ENCODE measurements at regions not wholly inside any gene's neighbourhood (a gene's known extent, or its start where the extent isn't known, plus 50 kb on each side); places are given as distances from the start of the nearest gene placed in this dataset.
"Not testable (repeated sequence)": the region's sequence is repeated elsewhere in the genome, so short reads cannot be mapped to it uniquely, and the experiment has no call there.

DNA sequence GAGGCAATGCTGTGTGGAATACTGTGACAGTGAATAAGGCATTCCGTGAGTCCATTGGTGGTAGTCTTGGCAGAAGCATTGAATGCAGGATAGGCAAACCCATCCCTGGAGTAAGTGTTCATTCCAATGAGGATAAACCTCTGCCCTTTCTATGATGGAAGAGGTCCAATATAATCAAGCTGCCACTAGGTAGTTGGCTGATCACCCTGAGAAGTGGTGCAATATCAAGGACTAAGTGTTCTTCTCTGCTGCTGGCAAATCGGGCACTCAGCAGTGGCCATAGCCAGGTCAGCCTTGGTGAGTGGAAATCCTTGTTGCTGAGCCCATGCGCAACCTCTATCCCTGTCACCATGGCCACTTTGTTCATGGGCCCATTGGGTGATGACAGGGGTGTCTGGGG lies 70.1 kb downstream of the FBXO4 start:
- DNase-seq: no peak

DNA sequence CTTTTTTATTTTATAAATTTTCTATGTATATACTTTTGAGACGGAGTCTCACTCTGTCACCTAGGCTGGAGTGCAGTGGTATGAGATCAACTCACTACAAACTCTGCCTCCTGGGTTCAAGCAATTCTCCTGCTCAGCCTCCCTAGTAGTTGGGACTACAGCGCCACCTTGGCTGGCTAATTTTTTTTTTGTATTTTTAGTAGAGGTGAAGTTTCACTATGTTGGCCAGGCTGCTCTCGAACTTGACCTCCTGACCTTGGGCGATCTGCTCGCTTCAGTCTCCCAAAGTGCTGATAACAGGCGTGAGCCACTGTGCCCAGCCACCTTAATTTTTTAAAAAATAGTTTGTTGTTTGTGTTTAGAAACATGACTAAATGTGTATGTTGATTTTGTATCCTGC lies 76.6 kb downstream of the FBXO4 start:
- no peak for DNase-seq

DNA sequence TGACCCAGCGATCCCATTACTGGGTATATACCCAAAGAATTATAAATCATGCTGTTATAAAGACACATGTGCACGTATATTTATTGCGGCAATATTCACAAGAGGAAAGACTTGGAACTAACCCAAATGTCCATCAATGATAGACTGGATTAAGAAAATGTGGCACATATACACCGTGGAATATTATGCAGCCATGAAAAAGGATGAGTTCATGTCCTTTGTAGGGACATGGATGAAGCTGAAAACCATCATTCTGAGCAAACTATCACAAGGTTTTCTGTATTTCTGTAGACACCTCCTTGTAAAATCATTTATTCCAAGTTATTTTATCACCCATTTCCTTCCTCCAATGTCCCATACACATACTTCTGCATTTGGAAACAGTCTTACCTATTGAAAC lies 78.8 kb downstream of the FBXO4 start:
- DNase-seq: not testable (repeated sequence)

DNA sequence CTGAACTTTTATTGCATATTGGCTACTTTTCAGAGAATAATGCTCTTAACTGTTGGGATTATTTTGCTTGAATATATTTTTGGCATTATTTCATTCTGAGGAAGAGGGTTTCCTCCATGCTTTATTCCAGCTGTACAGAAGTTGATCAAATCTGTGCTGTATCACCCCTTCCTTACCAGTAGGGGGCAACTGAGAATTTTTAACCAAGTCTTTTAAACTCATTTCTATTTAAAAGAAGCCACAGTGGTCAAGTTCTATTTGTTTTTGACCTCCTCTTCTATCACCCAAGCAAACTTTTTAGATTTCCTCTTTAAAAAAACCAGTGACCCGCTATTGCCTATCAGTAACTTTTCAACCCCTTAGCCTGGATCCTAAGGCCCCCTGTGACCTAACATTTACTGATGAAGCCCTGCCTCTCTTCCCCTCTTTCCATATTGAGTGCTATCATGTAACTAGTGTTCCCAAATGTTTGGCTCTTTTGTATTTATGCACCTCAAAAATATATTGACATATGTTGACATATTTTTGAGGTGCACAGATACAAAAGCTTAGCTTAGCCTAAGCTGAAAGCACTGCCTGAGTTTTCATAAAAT lies 80.6 kb downstream of the FBXO4 start:
- no peak for DNase-seq

DNA sequence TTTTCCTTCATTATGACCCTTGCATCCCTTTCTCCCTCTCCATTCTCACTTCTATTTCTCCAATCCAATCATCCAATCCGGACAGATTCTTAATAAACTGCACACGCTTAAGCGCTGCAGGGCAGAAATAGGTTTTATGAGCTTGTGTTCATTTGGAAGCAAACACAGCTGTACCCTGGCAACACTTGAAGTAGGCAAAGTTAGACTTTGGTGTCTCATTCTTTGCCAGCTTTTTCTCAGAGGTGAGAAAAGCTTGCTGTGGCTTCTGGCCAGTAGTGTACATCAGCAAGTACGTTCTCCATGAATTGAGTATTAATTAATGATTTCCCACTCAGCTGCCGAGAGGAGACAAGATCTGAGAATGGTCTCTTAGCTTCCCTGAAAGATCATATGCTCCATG lies 88.5 kb downstream of the FBXO4 start:
- no peak for DNase-seq

DNA sequence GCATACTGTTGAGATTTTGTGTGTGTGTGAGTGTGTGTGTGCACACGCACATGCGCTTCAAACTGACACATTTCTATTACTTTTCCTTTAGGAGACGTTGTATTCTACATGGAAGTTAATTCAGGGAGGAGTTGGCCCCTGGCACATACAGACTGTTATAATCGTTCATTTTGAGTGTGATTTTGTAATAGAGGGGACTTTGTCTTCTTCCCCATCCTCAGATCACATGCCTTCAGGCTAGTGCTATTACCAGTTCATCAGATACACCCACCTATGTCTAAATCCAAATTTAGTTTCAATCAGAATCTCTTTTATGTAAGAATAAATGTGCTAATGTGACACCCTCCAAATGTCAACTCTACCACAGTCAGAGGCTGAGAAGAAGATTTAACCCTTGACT lies 90.2 kb downstream of the FBXO4 start:
- no peak for DNase-seq

DNA sequence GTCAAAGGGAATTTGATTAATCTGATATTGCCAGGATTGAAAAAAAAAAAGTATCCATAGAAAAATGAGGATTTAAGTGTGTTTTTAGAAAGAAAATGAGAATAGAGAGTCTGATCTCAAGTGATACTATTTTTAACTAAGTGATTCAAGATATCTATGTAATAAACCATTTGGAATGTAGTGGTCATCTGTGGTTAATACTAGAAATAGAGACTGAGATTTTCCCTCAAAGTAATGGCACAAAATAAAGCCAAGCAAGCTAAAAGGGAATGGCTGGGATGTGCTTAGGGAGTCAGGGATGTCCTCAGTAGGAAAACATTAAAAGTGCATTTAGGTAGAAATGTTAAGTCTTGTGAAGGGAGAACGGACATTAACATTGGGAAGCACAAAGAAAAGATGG lies 90.6 kb downstream of the FBXO4 start:
- no peak for DNase-seq

DNA sequence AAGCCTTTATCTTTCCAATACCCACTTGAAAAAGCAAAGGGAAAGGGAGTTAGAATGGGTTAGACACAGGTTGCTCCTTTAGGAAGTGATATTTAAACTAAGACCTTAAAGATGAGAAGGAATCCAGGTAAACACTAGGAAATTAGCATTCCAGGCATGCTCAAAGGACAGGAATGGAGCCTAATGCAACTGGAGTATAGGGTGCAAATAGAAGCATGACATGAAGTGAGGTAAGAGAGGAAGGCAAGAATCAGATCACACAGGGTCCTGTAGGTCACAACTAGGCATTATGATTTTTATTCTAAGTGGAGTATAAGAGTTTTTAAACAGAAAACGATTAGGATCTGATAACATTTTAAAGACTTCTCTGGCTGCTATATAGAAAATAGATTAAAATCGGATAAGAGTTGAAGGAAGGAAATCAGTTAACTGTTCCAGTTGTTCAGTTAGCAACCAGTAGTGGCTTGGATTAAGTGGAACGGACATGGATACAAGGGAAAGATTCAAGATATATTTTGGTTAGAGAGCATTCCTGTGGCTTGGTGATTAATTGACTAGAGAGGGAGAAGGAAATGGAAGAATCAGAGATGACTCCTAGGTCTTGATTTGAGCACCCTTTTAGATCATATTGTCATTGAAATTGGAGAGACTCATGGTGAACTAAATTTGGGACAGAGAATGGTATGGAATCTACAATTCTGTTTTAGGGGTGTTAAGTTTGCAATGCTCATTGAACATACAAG lies 95.9 kb downstream of the FBXO4 start:
- DNase-seq: no peak

DNA sequence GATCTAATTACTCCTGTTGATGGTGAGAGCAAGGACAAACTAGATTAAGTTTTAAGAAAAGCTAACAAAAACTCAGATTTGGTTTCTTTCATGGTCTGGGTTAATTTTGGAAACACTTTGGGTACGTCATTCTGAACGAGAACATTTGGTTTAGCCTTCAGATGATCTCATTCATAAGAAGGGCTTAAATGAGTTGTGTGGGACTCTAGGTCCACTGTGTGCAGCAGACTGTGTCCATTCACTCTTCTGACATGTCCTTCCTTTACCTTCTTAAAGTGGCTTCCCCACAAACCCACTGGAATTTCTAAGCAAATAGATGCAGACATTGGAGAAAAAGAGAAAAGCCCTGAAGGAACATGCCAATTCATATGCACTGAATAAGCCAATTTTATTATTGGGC lies 96.8 kb downstream of the FBXO4 start:
- DNase-seq: no peak

DNA sequence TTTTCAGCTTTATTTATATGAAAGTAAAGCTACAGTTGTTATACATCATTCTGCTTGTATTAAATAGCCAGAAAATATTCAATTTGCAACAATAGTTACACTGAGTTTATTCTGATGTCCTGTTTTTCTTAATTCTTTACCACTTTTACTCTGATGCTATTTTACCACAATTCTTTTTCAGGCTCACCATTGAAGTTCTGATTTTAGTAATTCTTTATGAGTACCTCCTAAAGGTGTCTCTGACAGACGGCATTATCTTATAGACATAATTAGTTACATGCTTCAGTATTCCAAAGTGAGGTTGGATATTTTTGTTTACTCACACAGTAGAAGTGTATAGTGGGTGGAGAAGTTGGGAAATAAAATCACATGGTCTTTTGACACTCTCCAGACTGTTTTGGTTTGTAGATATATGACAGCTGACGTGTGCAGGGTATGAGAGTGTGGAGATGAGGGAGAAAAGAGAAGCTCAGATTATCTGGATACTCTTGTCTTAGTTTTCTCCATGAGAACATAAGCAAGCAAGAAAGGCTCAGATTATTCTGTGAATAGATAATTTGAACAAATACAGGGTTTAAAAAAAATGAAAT lies 97.4 kb downstream of the FBXO4 start:
- DNase-seq: no peak

DNA sequence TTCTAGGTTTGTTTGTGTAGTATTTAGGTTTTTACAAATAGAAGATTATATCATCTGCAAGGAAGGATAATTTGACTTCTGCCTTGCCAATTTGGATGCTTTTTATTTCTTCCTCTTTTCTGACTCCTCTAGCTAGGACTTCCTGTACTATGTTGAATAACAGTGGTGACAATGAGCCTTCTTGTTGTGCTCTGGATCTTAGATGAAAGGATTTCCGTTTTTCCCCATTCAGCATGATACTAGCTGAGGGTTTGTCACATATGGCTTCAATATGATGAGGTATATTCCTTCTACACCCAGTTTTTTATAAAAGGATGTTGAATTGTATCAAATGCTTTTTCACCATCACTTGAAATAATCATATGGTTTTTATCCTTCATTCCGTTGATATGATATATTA lies 101.4 kb downstream of the FBXO4 start:
- DNase-seq: no peak

DNA sequence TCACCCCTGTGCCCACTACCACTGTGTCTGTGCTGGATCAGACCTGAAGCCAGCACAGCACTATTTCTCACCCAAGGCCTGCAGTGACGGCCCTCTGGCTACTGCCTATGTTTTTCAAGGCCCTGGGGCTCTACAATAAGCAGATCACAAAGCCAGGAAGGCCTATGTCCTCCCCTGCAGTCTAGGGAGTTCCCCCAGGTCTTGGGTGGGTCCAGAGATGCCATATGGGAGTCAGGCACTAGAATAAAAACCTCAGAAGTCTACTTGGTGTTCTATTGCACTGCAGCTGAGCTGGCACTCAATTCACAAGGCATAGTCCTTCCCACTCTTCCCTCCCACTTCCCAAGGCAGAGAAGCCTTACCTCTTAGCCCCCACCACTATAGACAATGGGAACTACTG lies 107.1 kb downstream of the FBXO4 start:
- DNase-seq: no peak

DNA sequence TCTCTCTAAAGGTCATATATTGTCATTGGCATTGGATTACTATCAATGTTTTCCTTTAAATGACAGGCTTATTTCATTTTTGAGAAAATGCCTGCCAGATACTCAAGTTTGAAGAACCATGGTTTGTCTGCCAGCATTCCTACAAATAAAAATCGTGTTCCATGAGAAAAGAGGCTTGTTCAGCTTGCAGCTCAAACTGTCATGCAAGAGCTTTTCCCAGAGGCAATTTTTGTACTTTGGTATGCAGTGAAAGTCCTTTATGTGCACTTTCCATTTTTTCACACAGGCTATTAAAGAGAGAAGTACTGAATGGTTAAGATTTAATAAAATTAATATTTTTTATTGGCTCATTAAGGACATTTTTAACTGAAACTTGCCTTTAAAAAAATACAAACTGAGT lies 110.4 kb downstream of the FBXO4 start:
- no peak for DNase-seq

DNA sequence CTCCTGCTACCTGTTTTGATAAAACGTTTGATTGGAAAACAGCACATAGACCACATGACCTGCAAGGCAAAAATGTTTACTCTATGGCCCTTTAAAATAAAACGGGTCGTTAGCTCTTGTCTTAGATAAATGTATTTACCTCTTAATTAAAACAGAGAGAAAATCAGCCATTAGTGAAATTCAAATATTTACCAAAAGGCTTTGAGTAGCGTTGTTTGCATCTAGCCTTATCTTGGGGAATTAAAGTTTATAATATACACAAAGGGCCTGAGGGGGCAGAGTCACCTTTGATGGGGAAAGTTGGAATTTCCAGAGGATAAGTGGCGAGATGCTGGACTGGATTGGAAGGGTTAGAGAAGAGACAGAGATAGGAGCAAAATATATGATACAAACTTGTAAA lies 111.3 kb downstream of the FBXO4 start:
- DNase-seq: no peak

DNA sequence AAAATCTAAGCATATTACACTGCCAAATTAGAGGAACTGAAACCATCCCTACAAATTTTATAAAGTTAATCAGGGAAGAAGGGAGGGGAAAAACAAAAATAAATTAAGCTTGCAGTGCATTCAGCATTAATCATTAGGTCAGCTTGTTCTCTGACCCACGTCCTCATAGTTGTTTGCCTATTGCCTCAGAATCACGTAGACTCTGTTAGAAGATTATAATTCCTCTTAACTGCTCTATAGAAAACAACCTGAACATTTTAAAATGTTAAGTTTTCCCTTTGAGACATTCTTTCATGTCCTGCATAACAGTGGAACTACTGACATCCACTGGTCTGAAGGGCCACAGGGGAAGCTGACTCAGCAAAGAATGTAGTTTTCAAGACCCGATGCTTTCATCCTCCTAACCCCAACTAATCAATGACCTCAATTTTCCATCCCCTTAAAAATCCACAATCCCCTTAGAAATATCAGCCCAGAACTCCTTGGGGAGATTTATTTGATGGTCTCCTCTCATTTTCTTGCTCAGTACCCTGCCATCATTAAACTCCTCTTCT lies 112.4 kb downstream of the FBXO4 start:
- no peak for DNase-seq

DNA sequence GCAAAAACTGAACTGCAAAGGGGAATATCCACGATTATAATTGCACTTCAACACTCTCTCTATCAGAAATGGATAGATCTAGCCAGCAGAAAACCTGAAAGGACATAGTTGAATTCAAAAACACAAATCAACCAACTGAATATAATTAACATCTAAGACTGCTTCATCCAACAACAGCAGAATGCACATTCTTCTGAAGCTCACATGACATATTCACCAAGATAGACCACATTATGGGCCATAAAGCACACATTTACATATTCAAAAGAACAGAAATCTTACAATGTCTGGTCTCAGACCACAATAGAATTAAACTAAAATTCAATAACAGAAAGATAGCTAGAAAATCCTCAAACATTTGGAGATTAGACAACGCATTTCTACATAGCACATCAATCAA lies 118.3 kb downstream of the FBXO4 start:
- no peak for DNase-seq

DNA sequence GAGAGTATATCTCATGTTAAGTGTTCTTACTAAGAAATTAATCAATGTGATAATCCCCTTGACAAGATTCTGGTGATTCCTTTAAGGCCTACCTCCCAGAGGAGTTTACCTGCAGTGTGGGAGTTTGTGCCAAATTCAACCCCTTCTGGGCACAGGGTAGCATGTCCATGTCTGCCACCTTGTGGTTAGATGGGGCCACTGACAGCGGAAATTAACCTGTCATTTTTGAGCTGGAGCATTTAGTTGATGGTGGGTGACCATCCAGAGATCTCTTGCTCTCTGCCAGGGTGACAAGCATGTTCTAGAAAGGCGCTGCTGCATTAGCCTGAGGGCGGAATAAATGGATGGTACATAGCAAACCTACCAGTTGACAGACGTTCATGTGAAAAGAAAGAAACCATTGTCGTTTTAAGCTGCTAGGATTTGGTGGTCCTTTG lies 132.2 kb downstream of the FBXO4 start:
- no peak for DNase-seq

DNA sequence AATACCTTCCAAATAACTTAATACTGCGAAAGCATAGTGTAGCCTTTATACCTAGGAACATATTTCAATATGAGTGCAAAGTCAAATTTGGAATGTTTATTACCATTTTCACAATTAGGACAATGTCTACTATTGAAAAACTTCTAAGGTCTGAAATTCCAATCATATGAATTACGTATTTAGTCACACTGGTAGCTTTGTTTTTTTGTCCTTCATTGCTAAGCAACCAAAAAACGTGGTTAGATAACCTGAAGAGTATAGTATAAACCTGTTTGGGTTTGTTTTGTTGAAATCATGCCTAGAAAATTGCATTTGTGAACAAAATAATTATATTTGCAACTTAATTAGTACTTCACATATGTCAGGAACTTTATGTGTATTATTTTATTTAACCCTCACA lies 134.2 kb downstream of the FBXO4 start:
- DNase-seq: no peak

DNA sequence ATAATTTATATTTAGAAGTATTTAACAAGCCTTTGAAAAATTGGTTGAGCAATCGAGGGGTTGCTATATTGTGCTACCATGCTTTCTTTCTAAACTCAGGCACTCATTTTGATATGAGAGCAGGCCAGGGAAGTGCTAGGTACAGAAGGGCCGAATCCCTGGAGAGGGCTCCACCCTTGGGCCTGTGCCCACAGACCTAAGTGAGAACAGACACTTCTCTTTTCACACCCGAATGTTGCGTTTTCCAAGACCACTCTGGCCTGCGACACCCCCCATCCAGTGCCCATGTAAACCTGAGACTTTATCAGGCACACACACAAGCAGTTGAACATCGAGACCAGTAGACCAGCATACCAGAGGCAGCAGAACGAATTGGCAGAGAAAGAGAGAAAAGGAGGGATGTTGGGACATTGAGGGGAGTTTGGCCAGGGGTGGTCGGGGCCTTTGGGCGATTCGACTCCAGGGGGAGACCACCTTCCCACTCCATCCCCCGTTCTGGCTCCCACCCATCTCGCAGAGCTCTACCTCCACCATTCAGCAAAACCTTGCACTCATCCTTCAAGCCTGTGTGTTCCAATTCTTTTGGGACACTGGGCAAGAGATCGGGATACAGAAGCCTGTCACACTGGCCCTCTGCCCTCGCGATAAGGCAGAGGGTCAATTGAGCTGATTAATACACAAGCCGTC lies 134.8 kb downstream of the FBXO4 start:
- DNase-seq: no peak

DNA sequence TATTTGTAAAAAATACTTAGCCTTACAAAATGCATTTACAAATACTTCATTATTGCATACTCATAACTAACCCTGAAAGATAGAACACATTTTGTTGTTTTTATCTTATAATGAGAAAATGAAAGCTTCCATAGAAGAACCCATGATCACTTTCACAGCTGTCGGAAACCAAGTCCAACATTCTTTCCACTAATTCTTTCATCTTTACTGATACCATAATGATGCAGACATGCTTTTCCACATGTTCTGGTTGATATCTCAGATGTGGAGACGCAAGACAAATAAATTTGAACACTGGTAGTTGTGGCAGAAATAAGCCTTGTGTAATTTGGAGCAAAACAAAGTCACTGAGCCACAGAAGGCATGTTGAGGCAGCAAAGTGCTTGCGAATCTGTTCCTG lies 136.0 kb downstream of the FBXO4 start:
- no peak for DNase-seq

DNA sequence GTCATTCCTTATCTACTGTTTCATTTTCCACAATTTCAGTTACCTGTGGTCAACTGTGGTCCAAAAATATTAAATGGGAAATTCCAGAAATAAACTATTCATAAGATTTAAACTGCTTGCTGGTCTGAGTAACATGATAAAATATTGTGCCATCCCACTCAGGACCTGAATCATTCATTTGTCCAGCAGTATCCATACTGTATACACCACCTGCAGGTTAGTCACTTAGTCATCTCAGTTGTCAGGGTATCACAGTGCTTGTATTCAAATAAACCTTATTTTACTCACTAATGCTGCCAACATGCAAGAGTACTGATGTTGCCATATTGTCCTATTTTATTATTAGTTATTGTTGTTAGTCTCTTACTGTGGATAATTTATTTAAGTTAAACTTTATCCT lies 139.7 kb downstream of the FBXO4 start:
- DNase-seq: no peak

DNA sequence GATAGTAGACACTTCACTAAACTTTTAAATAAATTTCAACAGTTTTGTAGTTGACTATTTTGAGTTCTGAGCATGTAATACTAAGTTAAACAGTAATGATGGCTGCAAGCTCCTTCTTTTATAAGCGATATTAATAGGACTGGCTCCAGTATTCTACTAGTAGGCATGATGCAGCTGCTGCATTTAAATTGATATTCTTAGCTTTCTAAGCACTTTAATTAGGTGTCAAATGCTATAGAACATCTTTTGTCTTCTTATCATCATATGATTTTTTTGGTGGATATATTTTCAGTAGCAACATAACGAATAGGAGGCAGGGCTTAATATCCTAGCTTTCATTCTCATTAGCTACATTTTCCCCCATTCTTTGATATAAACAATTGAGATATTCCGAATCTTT lies 141.1 kb downstream of the FBXO4 start:
- no peak for DNase-seq

DNA sequence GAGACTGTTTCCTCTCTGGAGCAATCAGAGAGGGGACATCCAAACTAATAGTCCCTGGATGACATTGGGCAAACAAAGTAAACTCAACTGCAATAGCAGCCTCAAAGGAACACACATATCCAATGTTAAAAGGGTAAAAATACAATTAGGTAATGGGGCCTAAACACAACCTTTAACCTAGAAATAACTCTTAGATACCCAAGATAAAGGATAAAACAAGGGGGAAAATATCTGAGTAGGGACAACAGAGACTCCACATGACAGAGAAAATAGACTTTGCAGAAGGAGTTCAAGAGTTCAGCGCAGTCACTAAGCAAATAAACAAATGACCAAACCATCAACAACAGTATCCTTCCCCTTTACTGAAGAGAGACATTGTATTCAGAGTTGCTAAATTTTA lies 149.3 kb downstream of the FBXO4 start:
- DNase-seq: no peak

DNA sequence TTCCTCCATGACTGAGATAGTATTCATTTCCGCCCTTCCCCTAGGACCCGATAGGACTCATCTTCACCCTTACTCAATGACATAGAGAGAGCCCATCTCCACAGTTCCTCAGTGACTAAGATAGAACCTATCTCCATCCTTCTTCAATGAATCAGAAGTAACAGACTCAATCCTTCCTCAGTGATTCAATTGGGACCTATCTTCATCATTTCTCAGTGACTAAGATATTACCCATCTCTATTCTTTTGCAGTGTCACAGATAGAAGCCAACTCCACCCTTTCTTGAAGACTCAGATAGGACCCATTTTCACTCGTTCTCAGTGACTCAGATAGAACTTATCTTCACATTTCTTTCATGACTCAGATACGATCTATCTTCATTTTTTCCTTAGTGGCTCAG lies 164.6 kb downstream of the FBXO4 start:
- DNase-seq: no peak

Measured in T1000 (cell line).